ENCODE measurements at regions not wholly inside any gene's neighbourhood (a gene's known extent, or its start where the extent isn't known, plus 50 kb on each side); places are given as distances from the start of the nearest gene placed in this dataset.

- peak overlapping the region; percentile 21 for H3K4me2 ChIP-seq (ENCODE audit: insufficient read depth, low read length)
- CTCF ChIA-PET = interaction anchor here (0.7 to 1.1 kb wide), 5 partner anchors 10 to 123 kb away, joined by 3 to 6 read pairs (median 3); no protein-coding TSS in a partner anchor
- BruUV-seq (replicated peaks) = no TSS peak
These were observed 527.9 kb upstream of the MDFIC2 start for GRCh38 chr3:70840106-70840870.

More at GRCh38 chr3:70840106-70840870, 527.9 kb upstream of the MDFIC2 start:
- intact Hi-C loops (cut with micrococcal nuclease) = no loop called here
- dilution Hi-C loops (cut with MboI; ENCODE audit: extremely low pct_ligation_motif_present, low sequenced_read_pairs) = no loop called here
- POLR2A ChIA-PET = no interaction called here
- TF ChIP-seq GATA2 (IDR thresholded peaks at IDR 0.05; ENCODE audit: insufficient read depth, insufficient read length, low read depth, low read length) = no peak
- no peak for TF ChIP-seq JUN (IDR thresholded peaks at IDR 0.05; ENCODE audit: borderline replicate concordance, insufficient read depth, insufficient read length, low read depth)
- no peak for TF ChIP-seq POLR2A (IDR thresholded peaks at IDR 0.05; ENCODE audit: low read depth, low read length)
- no peak for TF ChIP-seq FOS (IDR thresholded peaks at IDR 0.05; ENCODE audit: borderline replicate concordance, insufficient read depth, low read length)
- TF ChIP-seq EZH2 (IDR thresholded peaks at IDR 0.05; ENCODE audit: borderline replicate concordance, low read depth, low read length, severe bottlenecking) = no peak
- no peak for TF ChIP-seq MAX (IDR thresholded peaks at IDR 0.05; ENCODE audit: insufficient read depth, insufficient read length)
- TF ChIP-seq MYC (IDR thresholded peaks at IDR 0.05; ENCODE audit: low read depth, low read length) = no peak
- TF ChIP-seq POLR2AphosphoS5 (IDR thresholded peaks at IDR 0.05; ENCODE audit: insufficient read depth, low read depth, low read length) = no peak
- TF ChIP-seq CTCF (IDR thresholded peaks at IDR 0.05; ENCODE audit: extremely low read depth in 1 of 2, insufficient read depth in 1 of 2, low read depth in 1 of 2, low read length in 2 of 2) = no peak
- H3K9ac ChIP-seq (replicated peaks; ENCODE audit: extremely low read depth, insufficient read depth, low read length) = no peak overlapping the region
- DNase-seq (ENCODE audit: low read depth, low spot score) = peak; percentile 69
- no peak overlapping the region for H3K27ac ChIP-seq (ENCODE audit: insufficient read depth, low read depth, low read length)
- H3K27me3 ChIP-seq (ENCODE audit: control insufficient read depth in 2 of 2, insufficient read depth in 2 of 2, low read length in 2 of 2) = no peaks in the 10 kb centered on the region
- H4K20me1 ChIP-seq (replicated peaks; ENCODE audit: control insufficient read depth, extremely low read depth, insufficient read depth, low read length) = no peaks in the 10 kb centered on the region
- H2AFZ ChIP-seq (ENCODE audit: low read depth, low read length) = peak overlapping the region; percentile 47
- no peaks in the 10 kb centered on the region for H3K36me3 ChIP-seq (ENCODE audit: control insufficient read depth in 2 of 2, extremely low read depth in 1 of 2, insufficient read depth in 2 of 2, low read length in 2 of 2)
- H3K4me3 ChIP-seq (replicated peaks in 1 of 3; ENCODE audit: insufficient read depth in 1 of 3, low read depth in 1 of 3, low read length in 3 of 3) = no peak overlapping the region
- H3K9me1 ChIP-seq (replicated peaks; ENCODE audit: control insufficient read depth, extremely low read depth, insufficient read depth, low read length) = no peaks in the 10 kb centered on the region
- no peaks in the 10 kb centered on the region for H3K79me2 ChIP-seq (ENCODE audit: control insufficient read depth, insufficient read depth, low read length)
- peak; percentile 83 for FAIRE-seq
- peaks cover 9% of the 10 kb centered on the region for H3K4me1 ChIP-seq (ENCODE audit: control insufficient read depth, extremely low read depth, insufficient read depth, low read length)
- H3K9me3 ChIP-seq (replicated peaks; ENCODE audit: control insufficient read depth, insufficient read depth, low read length) = no peaks in the 10 kb centered on the region

Data from endothelial cell of umbilical vein (primary cell).